PC-3 (cell line): ENCODE measurements at regions not wholly inside any gene's neighbourhood (a gene's known extent, or its start where the extent isn't known, plus 50 kb on each side); places are given as distances from the start of the nearest gene placed in this dataset.

Experiments
- ATAC-seq: fragments of 200-7000 bp; cut with Tn5 transposase; 2 replicates; pipeline ENCODE4 v1.9.1; 2020; ENCODE audit warnings: mild to moderate bottlenecking, moderate library complexity
- BruUV-seq: library from RNA; stranded (reverse); fragments of 400-500 nt; replicated peaks from 2 replicates; lab custom pipeline; 2021; lab: Mats Ljungman, UMichigan
- CTCF ChIA-PET: fragments of 300-600 bp; sonication (Branson Sonifier 250); formaldehyde crosslinking; loops from one replicate; lab custom pipeline; 2022; ENCODE audit warnings: antibody characterized with exemption; lab: Charles Lee
- POLR2A ChIA-PET: fragments of 300-600 bp; sonication (Branson Sonifier 250); formaldehyde crosslinking; loops from one replicate; lab custom pipeline; 2022; ENCODE audit warnings: antibody characterized with exemption; ENCODE audit not compliant: unreplicated experiment; lab: Charles Lee
- DNase-seq: peaks from one replicate; pipeline ENCODE4 v3.0.0-alpha.2; 2015
- H2AFZ ChIP-seq: fragments of 300-600 bp; sonication (generic); 2 replicates; pipeline ENCODE4 v1.6.0; 2016; ENCODE audit warnings: antibody characterized with exemption, low read length
- H3F3A ChIP-seq: fragments of 300-600 bp; sonication (generic); one replicate; pipeline ENCODE4 v1.6.0; 2017; ENCODE audit warnings: antibody characterized with exemption, low read length, control low read depth, mild to moderate bottlenecking; ENCODE audit not compliant: unreplicated experiment
- H3K27ac ChIP-seq: fragments of 300-600 bp; sonication (generic); 2 replicates; pipeline ENCODE4 v1.5.1; 2016; ENCODE audit warnings: mild to moderate bottlenecking, low read length
- H3K27me3 ChIP-seq: fragments of 300-600 bp; sonication (generic); 2 replicates; pipeline ENCODE4 v1.6.1; 2016; ENCODE audit warnings: low read length, mixed read lengths
- H3K36me3 ChIP-seq: fragments of 300-600 bp; sonication (generic); 2 replicates; pipeline ENCODE4 v1.6.1; 2016; ENCODE audit warnings: low read depth, mixed run types, low read length, mixed read lengths
- H3K4me1 ChIP-seq: fragments of 300-600 bp; sonication (generic); 2 replicates; pipeline ENCODE4 v1.5.1; 2016; ENCODE audit warnings: low read length; ENCODE audit not compliant: insufficient read depth
- H3K4me2 ChIP-seq: fragments of 300-600 bp; sonication (generic); 2 replicates; pipeline ENCODE4 v1.6.0; 2016; ENCODE audit warnings: low read length
- H3K4me3 ChIP-seq: fragments of 300-600 bp; sonication (generic); 2 replicates; pipeline ENCODE4 v1.5.1; 2016; ENCODE audit warnings: mild to moderate bottlenecking, low read length, mixed read lengths
- H3K79me2 ChIP-seq: fragments of 300-600 bp; sonication (generic); 2 replicates; pipeline ENCODE4 v1.6.1; 2017; ENCODE audit warnings: low read length, mixed read lengths
- H3K9ac ChIP-seq: fragments of 300-600 bp; sonication (generic); 2 replicates; pipeline ENCODE4 v1.6.0; 2016; ENCODE audit warnings: mild to moderate bottlenecking, low read length
- H3K9me2 ChIP-seq: fragments of 300-600 bp; sonication (generic); replicated peaks from 2 replicates; pipeline ENCODE4 v1.6.1; 2016; ENCODE audit warnings: mixed run types, low read length, mixed read lengths
- H3K9me3 ChIP-seq: fragments of 300-600 bp; sonication (generic); 2 replicates; pipeline ENCODE4 v1.6.1; 2016; ENCODE audit warnings: low read length, mixed read lengths
- H4K20me1 ChIP-seq: fragments of 300-600 bp; sonication (generic); 2 replicates; pipeline ENCODE4 v1.6.1; 2016; ENCODE audit warnings: low read length, mixed read lengths
- CTCF ChIP-seq: fragments of 300-600 bp; sonication (generic); conservative IDR thresholded peaks from 2 replicates; pipeline ENCODE4 v1.5.1; 2017; ENCODE audit warnings: antibody characterized with exemption, low read depth, mild to moderate bottlenecking, low read length
- EZH2 ChIP-seq: fragments of 300-600 bp; sonication (generic); IDR thresholded peaks from one replicate; pipeline ENCODE4 v1.6.1; 2017; ENCODE audit warnings: antibody characterized with exemption, mild to moderate bottlenecking, low read length; ENCODE audit not compliant: unreplicated experiment
- EZH2phosphoT487 ChIP-seq: fragments of 300-600 bp; sonication (generic); IDR thresholded peaks from 2 replicates; pipeline ENCODE4 v1.6.1; 2018; ENCODE audit warnings: mild to moderate bottlenecking, antibody characterized with exemption, low read length, borderline replicate concordance
- intact Hi-C: fragments of 100-400 bp; cut with micrococcal nuclease; formaldehyde crosslinking; loops from 2 replicates; pipeline ENCODE4 v1.9.0; 2023

- Histone ChIP-seq H3K9me2 (no peaks in the 10 kb centered on the region), H3K4me3 (no peak overlapping the region), H3K36me3 (no peaks in the 10 kb centered on the region), H3K9me3 (no peaks in the 10 kb centered on the region), H3K4me1 (no peaks in the 10 kb centered on the region), H3F3A (no peaks in the 10 kb centered on the region), H3K27ac (no peak overlapping the region), H4K20me1 (no peaks in the 10 kb centered on the region), H3K79me2 (no peaks in the 10 kb centered on the region), H2AFZ (no peak overlapping the region), H3K9ac (no peak overlapping the region), H3K4me2 (no peak overlapping the region), H3K27me3 (no peaks in the 10 kb centered on the region)
- BruUV-seq, result no TSS peak
- intact Hi-C loops, result no loop called here
- TF ChIP-seq EZH2phosphoT487, result no peak
- no peak for TF ChIP-seq CTCF
- TF ChIP-seq EZH2, result no peak
- ATAC-seq, result no peak
- CTCF ChIA-PET, result no interaction called here
- DNase-seq, result no peak
- POLR2A ChIA-PET, result no interaction called here
Measured at GRCh38 chr16:62445909-62446308, 409.7 kb upstream of the CDH8 start.

- H3K9me3 ChIP-seq, result no peaks in the 10 kb centered on the region
- no peak for ATAC-seq
- no peaks in the 10 kb centered on the region for H4K20me1 ChIP-seq
- H3K4me1 ChIP-seq, result no peaks in the 10 kb centered on the region
- no peaks in the 10 kb centered on the region for H3K9me2 ChIP-seq
- ChIA-PET CTCF (no interaction called here), POLR2A (no interaction called here)
- no peaks in the 10 kb centered on the region for H3K36me3 ChIP-seq
- TF ChIP-seq CTCF, result no peak
- no peaks in the 10 kb centered on the region for H3K27me3 ChIP-seq
- no peaks in the 10 kb centered on the region for H3K79me2 ChIP-seq
- no peak overlapping the region for H3K4me3 ChIP-seq
- no peak overlapping the region for H3K27ac ChIP-seq
- H3F3A ChIP-seq, result no peaks in the 10 kb centered on the region
- DNase-seq, result no peak
- H2AFZ ChIP-seq, result no peak overlapping the region
- no TSS peak for BruUV-seq
- H3K9ac ChIP-seq, result no peak overlapping the region
- intact Hi-C loops, result no loop called here
- no peak overlapping the region for H3K4me2 ChIP-seq
Measured at GRCh38 chr16:62424206-62424605, 388.0 kb upstream of the CDH8 start.

- Histone ChIP-seq H3K27me3 (no peaks in the 10 kb centered on the region), H3K9me3 (no peaks in the 10 kb centered on the region), H3K9me2 (no peaks in the 10 kb centered on the region), H2AFZ (no peak overlapping the region), H3K4me1 (no peaks in the 10 kb centered on the region), H4K20me1 (no peaks in the 10 kb centered on the region), H3K4me3 (no peak overlapping the region), H3F3A (no peaks in the 10 kb centered on the region), H3K27ac (no peak overlapping the region), H3K9ac (no peak overlapping the region), H3K36me3 (no peaks in the 10 kb centered on the region), H3K4me2 (no peak overlapping the region), H3K79me2 (no peaks in the 10 kb centered on the region)
- no peak for ATAC-seq
- POLR2A ChIA-PET, result no interaction called here
- intact Hi-C loops, result no loop called here
- no TSS peak for BruUV-seq
- no peak for TF ChIP-seq CTCF
- TF ChIP-seq EZH2phosphoT487, result no peak
- no peak for TF ChIP-seq EZH2
- DNase-seq, result no peak
- CTCF ChIA-PET, result no interaction called here
Measured at GRCh38 chr16:62408760-62409159, 372.5 kb upstream of the CDH8 start.
